HG02970 (cell line): ENCODE measurements at regions not wholly inside any gene's neighbourhood (a gene's known extent, or its start where the extent isn't known, plus 50 kb on each side); places are given as distances from the start of the nearest gene placed in this dataset.

ENCODE experiments used
- ATAC-seq: cut with Tn5 transposase; IDR thresholded peaks from one replicate; pipeline ENCODE4 v1.9.1; 2021; ENCODE audit warnings: mild to moderate bottlenecking, moderate library complexity, moderate number of reproducible peaks; ENCODE audit not compliant: unreplicated experiment, low FRiP score

GRCh38 chr22:49574881-49575702, 252.6 kb downstream of the BRD1 start:
- ATAC-seq: no peak

DNA sequence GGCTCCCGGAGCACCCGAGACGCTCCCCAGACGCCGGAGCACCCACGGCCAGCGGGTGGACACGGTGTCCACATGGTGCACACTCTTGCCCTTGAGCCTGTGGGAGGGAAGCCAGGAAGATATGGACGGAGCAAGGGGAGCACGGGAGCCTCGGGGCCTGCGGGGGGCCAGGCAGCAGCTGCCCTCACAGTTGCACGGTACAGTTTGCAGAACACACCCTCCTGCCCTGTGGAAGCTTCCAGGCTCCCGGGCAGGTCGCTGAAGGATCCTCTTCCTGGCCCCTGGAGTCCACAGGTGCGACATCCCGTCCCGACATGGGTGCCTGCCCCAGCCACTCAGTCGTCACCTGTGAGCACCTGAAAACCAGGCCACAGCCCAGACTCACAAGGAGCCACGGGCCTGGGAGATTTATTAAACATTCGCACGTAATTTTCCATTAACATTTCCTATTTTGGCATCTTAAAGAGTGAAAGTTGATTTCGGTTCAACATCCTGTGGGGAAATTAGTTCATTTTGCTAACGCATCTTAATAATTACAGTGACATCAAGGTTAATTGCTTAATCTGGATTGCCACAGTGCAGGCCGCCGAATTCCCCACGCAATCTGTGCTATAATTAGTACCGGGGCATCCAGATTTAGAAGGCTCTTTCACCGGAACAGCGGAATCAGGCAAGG, 253.3 kb downstream of the BRD1 start:
- no peak for ATAC-seq

DNA sequence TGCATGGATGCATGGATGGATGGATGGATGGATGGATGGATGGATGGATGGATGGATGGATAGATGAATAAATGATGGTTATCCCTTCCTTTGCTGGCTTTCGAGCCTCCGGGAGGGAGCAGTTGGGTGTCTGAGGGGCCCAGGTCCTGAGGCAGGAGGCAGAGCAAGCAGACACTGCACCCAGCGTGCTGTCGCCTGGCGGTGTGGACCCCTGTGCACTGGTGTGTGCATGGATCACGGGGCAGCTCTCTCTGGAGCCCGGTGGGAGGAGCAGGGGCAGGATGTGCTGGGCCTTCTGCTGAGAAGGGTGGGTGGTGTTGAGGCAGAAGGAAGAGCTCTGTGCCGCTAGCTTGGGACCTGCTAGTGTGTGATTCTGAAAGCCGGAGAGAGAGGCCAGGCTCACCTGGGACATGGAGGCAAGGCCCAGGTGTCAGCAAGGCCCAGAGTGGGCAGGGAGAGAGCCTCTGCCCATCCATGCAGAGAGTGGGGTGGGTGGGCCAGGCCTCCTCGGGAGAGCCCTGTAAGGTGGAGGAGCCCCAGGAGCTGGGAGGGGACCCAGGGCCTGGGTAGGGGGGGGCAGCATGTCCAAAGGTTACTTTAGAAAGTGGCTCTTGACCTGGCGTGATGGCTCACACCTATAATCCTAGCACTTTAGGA, 254.4 kb downstream of the BRD1 start:
- no peak for ATAC-seq

DNA sequence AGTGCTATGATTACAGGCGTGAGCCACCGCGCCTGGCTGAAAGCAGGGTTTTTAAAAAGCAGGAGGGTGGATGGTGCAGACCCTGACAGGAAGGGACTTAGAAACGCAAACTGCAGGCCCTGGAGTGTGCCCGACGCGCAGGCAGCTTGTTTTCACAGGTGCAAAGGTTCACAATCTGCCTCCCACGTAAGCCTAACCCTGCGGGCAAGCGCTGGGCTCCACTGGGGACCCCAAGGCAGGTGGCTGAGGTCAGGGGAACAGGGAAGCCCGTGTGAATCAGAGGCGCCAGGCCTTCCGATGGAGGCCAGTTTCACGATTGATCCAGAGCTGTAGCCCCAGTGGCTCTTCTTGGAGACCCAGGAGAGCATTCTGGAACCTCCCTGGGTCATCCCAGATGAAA, 256.3 kb downstream of the BRD1 start:
- ATAC-seq: no peak

- no peak for ATAC-seq
Measured at GRCh38 chr22:49570032-49570848, 257.4 kb downstream of the BRD1 start.

DNA sequence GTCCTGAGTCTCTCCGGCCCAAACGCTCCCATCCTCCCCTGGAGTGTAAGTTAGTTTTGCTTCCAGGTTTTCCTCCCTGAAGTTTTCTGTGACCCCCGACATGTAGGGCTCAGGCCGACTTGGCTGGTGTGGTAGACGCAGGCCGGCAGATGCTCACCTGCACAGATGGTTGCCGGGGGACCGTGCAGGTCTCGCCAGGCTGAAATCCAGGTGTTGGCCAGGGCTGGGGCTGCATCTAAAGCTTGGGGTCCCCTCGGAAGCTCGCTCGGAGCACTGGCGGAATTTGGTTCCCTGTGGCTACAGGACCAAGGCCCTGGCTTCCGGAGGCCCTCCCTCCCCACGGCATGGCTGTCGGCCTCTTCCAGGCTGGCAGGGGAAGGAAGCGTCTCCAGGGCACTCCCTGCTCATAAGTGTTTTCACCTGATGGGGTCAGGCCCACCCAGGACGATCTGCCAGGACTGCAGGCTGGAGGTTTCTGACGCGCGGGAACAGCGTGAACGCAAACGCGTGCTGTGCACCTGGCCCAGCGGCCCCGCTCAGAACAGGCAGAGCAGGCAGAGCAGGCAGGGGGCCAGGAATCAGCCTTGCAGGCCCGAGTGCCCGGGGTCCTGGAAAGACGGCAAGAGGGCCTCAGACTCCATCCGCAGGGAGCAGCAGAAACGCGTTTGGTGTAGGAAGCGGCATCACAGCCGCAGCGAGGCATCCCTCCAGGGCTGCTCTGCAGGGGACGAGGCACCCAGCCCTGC, 258.2 kb downstream of the BRD1 start:
- no peak for ATAC-seq

- ATAC-seq: no peak
Measured at GRCh38 chr22:49568751-49569285, 258.9 kb downstream of the BRD1 start.

DNA sequence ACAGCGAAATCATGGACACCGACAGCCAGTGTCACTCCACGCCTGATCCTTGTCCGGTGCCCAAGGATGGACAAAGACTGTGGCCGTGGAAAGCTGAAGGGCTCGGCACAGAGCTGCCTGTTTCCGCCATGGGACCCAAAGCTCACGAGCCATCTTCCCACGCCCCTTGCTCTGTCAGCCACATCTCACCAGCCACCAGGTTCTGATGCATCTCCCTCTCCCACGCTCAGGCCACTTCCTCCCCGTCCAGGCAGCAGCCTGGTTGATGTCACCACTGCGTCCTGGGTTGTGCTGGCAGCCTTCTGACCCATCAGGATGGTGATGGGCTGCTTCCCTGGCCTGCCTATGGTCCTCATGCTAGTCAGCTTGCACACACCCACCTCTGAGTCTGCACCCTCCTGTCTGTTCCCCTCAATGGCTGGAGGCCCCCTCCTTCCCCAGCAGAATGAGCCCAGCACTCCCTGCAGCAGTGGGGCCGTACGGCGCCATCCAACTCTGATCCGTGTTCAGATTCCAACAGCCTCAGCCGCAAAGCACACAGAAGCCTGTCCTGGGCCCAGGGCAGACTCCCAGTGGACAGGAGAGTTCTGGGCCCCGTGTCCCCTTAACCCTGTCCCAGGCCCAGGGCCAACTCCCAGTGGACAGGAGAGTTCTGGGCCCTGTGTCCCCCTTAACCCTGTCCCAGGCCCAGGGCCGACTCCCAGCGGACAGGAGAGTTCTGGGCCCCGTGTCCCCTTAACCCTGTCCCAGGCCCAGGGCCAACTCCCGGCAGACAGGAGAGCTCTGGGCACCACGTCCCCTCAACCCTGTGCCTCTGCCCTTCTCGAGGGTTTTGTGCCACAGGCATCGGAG, 259.5 kb downstream of the BRD1 start:
- ATAC-seq: no peak

DNA sequence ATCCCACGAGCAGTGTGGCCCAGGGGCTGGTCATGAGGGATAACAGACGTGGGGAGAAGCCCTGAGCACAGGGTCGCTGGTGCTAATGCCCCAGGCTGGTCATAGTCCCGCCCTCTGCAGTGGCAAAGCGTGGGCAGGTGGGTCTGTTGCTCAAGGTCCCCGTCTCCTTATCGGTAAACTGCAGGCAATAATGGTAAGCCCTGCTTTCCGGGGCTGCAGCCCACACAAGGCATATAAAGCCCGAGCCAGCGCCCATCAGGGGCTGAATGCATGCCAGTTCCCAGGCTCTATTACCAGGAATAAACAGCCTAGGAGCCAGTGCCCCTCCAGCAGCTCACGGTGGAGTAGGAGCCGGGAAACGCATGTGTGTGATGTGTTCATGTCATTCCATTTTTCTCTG, 261.0 kb downstream of the BRD1 start:
- no peak for ATAC-seq

DNA sequence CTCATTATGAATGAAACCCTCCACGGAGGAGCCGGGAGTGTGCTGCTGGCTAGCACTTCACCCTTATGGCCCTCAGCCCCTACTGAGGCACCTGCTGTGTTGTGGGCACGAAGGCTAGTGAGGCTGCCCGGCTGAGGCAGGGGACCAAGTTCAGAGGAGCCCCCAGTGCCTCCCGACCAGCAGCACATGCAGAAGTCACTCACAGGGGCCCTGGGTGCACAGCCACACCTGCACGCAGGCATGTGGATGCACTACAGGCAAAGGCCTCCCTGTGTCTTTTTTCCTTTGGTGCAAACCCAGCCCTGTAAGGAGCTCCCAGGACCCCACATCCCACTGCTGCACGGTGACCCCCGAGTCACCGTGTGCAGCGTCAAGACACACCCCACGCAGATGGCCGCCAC, 261.5 kb downstream of the BRD1 start:
- ATAC-seq: no peak

GRCh38 chr22:49565516-49565855, 262.2 kb downstream of the BRD1 start:
- no peak for ATAC-seq

- ATAC-seq: no peak
Measured at GRCh38 chr22:49564666-49565515, 262.8 kb downstream of the BRD1 start.

GRCh38 chr22:49564054-49564453, 263.6 kb downstream of the BRD1 start:
- ATAC-seq: no peak

- ATAC-seq: no peak
Measured at GRCh38 chr22:49562685-49563249, 264.9 kb downstream of the BRD1 start.

- ATAC-seq: no peak
Measured at GRCh38 chr22:49561976-49562375, 265.7 kb downstream of the BRD1 start.

DNA sequence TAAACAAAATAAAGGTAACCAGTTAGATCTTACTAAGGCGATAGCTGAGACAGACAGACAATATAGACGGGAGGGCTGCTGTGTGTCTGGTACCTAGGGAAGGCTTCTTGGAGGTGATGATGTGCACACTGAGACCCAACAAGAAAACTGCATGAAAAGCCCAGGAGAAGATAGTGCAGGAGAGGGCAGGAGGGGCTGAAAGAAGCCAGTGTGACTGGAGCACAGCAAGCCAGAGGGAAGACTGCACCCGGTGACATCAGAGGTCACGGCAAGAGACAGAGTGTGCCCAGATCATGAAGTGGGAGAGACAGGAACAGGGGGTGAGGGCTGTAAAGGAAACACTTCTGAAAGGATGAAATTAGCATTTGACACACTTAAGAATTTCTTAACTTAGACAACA, 266.3 kb downstream of the BRD1 start:
- no peak for ATAC-seq

DNA sequence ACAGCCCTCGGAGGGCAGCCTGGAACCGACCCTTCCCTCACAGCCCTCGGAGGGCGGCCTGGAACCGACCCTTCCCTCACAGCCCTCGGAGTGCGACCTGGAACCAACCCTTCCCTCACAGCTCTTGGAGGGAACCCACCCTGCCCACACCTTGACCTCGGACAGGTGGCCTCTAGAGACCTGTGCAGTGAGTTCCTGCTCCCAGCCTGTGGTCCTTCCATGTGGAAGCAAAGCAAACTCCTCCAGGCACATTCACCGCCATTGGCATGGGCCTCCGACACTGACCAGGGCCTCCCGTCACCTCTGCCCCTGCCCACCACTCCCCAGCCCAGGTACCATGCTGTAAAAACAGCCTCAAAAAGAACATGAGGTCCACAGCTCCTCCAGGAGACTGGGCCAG, 272.1 kb downstream of the BRD1 start:
- ATAC-seq: no peak

DNA sequence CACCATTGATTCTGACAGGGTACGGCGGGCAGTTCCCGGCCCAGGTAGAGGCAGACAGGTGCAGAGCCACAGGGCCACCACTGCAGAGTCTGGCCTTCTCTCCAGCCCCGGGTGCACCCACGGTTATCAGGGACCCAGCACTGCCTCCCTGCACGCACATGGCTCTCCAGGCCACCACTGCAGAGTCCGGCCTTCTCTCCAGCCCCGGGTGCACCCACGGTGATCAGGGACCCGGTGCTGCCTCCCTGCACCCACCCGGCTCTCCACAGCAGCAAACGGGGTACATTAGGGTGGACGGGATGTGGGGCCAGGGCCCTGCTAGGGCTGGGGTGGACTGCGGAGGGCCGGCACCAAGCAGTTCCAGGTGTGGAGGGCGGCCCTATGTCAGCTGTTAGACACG, 272.9 kb downstream of the BRD1 start:
- no peak for ATAC-seq
